ENCODE measurements at regions not wholly inside any gene's neighbourhood (a gene's known extent, or its start where the extent isn't known, plus 50 kb on each side); places are given as distances from the start of the nearest gene placed in this dataset.

GRCh38 chr11:129292771-129293170, 82.9 kb upstream of the BARX2 start:
- H3K4me1 ChIP-seq (ENCODE audit: insufficient read depth, low read length) = no peaks in the 10 kb centered on the region
- no peaks in the 10 kb centered on the region for H3K79me2 ChIP-seq (ENCODE audit: insufficient read depth, low read length)
- H2AFZ ChIP-seq (ENCODE audit: low read length) = no peak overlapping the region
- no peaks in the 10 kb centered on the region for H3K9me3 ChIP-seq (ENCODE audit: low read depth, low read length)
- no peak overlapping the region for H3K4me3 ChIP-seq (ENCODE audit: insufficient read depth, low read length)
- no peaks in the 10 kb centered on the region for H3K36me3 ChIP-seq (ENCODE audit: insufficient read depth, low read length)
- H3K4me2 ChIP-seq (ENCODE audit: insufficient read depth, low read length) = no peak overlapping the region
- no peak for DNase-seq (ENCODE audit: insufficient read length, low spot score, missing footprints)
- no peaks in the 10 kb centered on the region for H4K20me1 ChIP-seq (ENCODE audit: insufficient read depth, low read length)
- TF ChIP-seq CTCF (IDR thresholded peaks at IDR 0.05; ENCODE audit: extremely low read depth, low read depth, low read length) = no peak
- H3K27ac ChIP-seq (ENCODE audit: low read depth, low read length) = no peak overlapping the region
- H3K27me3 ChIP-seq (ENCODE audit: insufficient read depth, low read length) = peaks cover 15% of the 10 kb centered on the region

- Histone ChIP-seq H3K4me2 (ENCODE audit: insufficient read depth, low read length) (no peak overlapping the region), H3K4me1 (ENCODE audit: insufficient read depth, low read length) (no peaks in the 10 kb centered on the region), H3K36me3 (ENCODE audit: insufficient read depth, low read length) (no peaks in the 10 kb centered on the region), H3K9me3 (ENCODE audit: low read depth, low read length) (no peaks in the 10 kb centered on the region), H3K79me2 (ENCODE audit: insufficient read depth, low read length) (no peaks in the 10 kb centered on the region), H3K27ac (ENCODE audit: low read depth, low read length) (no peak overlapping the region), H2AFZ (ENCODE audit: low read length) (no peak overlapping the region), H4K20me1 (ENCODE audit: insufficient read depth, low read length) (no peaks in the 10 kb centered on the region), H3K4me3 (ENCODE audit: insufficient read depth, low read length) (no peak overlapping the region), H3K27me3 (ENCODE audit: insufficient read depth, low read length) (peaks cover 15% of the 10 kb centered on the region)
- DNase-seq (ENCODE audit: insufficient read length, low spot score, missing footprints) = no peak
- no peak for TF ChIP-seq CTCF (IDR thresholded peaks at IDR 0.05; ENCODE audit: extremely low read depth, low read depth, low read length)
These were observed 83.6 kb upstream of the BARX2 start for GRCh38 chr11:129292092-129292491.

- no peak overlapping the region for H3K4me2 ChIP-seq (ENCODE audit: insufficient read depth, low read length)
- H4K20me1 ChIP-seq (ENCODE audit: insufficient read depth, low read length) = no peaks in the 10 kb centered on the region
- H3K79me2 ChIP-seq (ENCODE audit: insufficient read depth, low read length) = no peaks in the 10 kb centered on the region
- no peak overlapping the region for H3K4me3 ChIP-seq (ENCODE audit: insufficient read depth, low read length)
- no peaks in the 10 kb centered on the region for H3K36me3 ChIP-seq (ENCODE audit: insufficient read depth, low read length)
- H3K4me1 ChIP-seq (ENCODE audit: insufficient read depth, low read length) = no peaks in the 10 kb centered on the region
- DNase-seq (ENCODE audit: insufficient read length, low spot score, missing footprints) = no peak
- peaks cover 11% of the 10 kb centered on the region for H3K27me3 ChIP-seq (ENCODE audit: insufficient read depth, low read length)
- H2AFZ ChIP-seq (ENCODE audit: low read length) = no peak overlapping the region
- no peak for TF ChIP-seq CTCF (IDR thresholded peaks at IDR 0.05; ENCODE audit: extremely low read depth, low read depth, low read length)
- H3K27ac ChIP-seq (ENCODE audit: low read depth, low read length) = no peak overlapping the region
- no peaks in the 10 kb centered on the region for H3K9me3 ChIP-seq (ENCODE audit: low read depth, low read length)
These were observed 84.1 kb upstream of the BARX2 start for GRCh38 chr11:129291546-129291945.

- Histone ChIP-seq H4K20me1 (ENCODE audit: insufficient read depth, low read length) (no peaks in the 10 kb centered on the region), H2AFZ (ENCODE audit: low read length) (no peak overlapping the region), H3K79me2 (ENCODE audit: insufficient read depth, low read length) (no peaks in the 10 kb centered on the region), H3K27me3 (ENCODE audit: insufficient read depth, low read length) (peaks cover 11% of the 10 kb centered on the region), H3K9me3 (ENCODE audit: low read depth, low read length) (no peaks in the 10 kb centered on the region), H3K4me1 (ENCODE audit: insufficient read depth, low read length) (no peaks in the 10 kb centered on the region), H3K4me3 (ENCODE audit: insufficient read depth, low read length) (no peak overlapping the region), H3K27ac (ENCODE audit: low read depth, low read length) (no peak overlapping the region), H3K4me2 (ENCODE audit: insufficient read depth, low read length) (no peak overlapping the region), H3K36me3 (ENCODE audit: insufficient read depth, low read length) (no peaks in the 10 kb centered on the region)
- DNase-seq (ENCODE audit: insufficient read length, low spot score, missing footprints) = no peak
- TF ChIP-seq CTCF (IDR thresholded peaks at IDR 0.05; ENCODE audit: extremely low read depth, low read depth, low read length) = no peak
These were observed 84.7 kb upstream of the BARX2 start for GRCh38 chr11:129290966-129291365.

Measured in osteoblast (primary cell).